GM12878 (cell line): ENCODE measurements at regions not wholly inside any gene's neighbourhood (a gene's known extent, or its start where the extent isn't known, plus 50 kb on each side); places are given as distances from the start of the nearest gene placed in this dataset.

ENCODE experiments used
- ASH2L ChIP-seq: fragments of 300-600, 200-600 bp; sonication (generic); IDR thresholded peaks from 2 replicates; pipeline ENCODE4 v1.6.1; 2017; ENCODE audit warnings: low read depth, mild to moderate bottlenecking, borderline replicate concordance
- ATF7 ChIP-seq: fragments of 450-650 bp; IDR thresholded peaks from 2 replicates; pipeline ENCODE4 v1.6.1; 2016; ENCODE audit warnings: low read depth, mild to moderate bottlenecking
- CBFB ChIP-seq: IDR thresholded peaks from 2 replicates; pipeline ENCODE4 v1.6.1; 2016; ENCODE audit warnings: antibody characterized with exemption, low read depth
- CBX5 ChIP-seq: sonication (generic); IDR thresholded peaks from 2 replicates; pipeline ENCODE4 v1.6.1; 2016; ENCODE audit warnings: low read depth, moderate library complexity, mild to moderate bottlenecking, inconsistent platforms
- EGR1 ChIP-seq, 2 experiments: IDR thresholded peaks; 1 replicate in 1 of 2; 2 replicates in 1 of 2; pipeline ENCODE4 v1.6.1; 2011 to 2012; ENCODE audit warnings: low read depth in 2 of 2, low read length in 2 of 2, borderline replicate concordance in 1 of 2, mild to moderate bottlenecking in 1 of 2, moderate library complexity in 1 of 2
- EP300 ChIP-seq, 2 experiments: fragments of 150-350 bp in 1 of 2; IDR thresholded peaks; 2 replicates each; pipeline ENCODE4 v1.6.1; 2011 to 2012; ENCODE audit warnings: low read depth in 2 of 2, low read length in 2 of 2, borderline replicate concordance in 1 of 2, improper control_type of control experiment in 1 of 2, inconsistent platforms in 1 of 2; ENCODE audit not compliant: control insufficient read depth in 1 of 2
- HCFC1 ChIP-seq: fragments of 150-350 bp; IDR thresholded peaks from 2 replicates; pipeline ENCODE4 v1.6.1; 2014; ENCODE audit warnings: low read length
- IKZF2 ChIP-seq, 2 experiments: fragments of 450-650 bp; IDR thresholded peaks; 2 replicates each; pipeline ENCODE4 v1.6.1; 2017; ENCODE audit warnings: mild to moderate bottlenecking in 2 of 2, moderate library complexity in 2 of 2
- JUND ChIP-seq: IDR thresholded peaks from 2 replicates; pipeline ENCODE4 v1.6.1; 2012; ENCODE audit warnings: low read depth, mild to moderate bottlenecking, low read length, improper control_type of control experiment, moderate library complexity
- KDM1A ChIP-seq: fragments of 200-600 bp; sonication (generic); IDR thresholded peaks from 2 replicates; pipeline ENCODE4 v1.6.1; 2016; ENCODE audit warnings: borderline replicate concordance
- MEF2B ChIP-seq: fragments of 450-650 bp; IDR thresholded peaks from 2 replicates; pipeline ENCODE4 v1.6.1; 2018; ENCODE audit warnings: mild to moderate bottlenecking, moderate library complexity; ENCODE audit not compliant: partially characterized antibody, poor library complexity, severe bottlenecking
- MTA3 ChIP-seq: IDR thresholded peaks from 2 replicates; pipeline ENCODE4 v1.6.1; 2012; ENCODE audit warnings: low read length, inconsistent platforms, borderline replicate concordance
- NFXL1 ChIP-seq: fragments of 450-650 bp; IDR thresholded peaks from 2 replicates; pipeline ENCODE4 v1.6.1; 2017; ENCODE audit warnings: antibody characterized with exemption, mild to moderate bottlenecking, borderline replicate concordance
- NFYA ChIP-seq: IDR thresholded peaks from 2 replicates; pipeline ENCODE4 v1.6.1; 2011; ENCODE audit warnings: low read depth, mild to moderate bottlenecking, low read length, improper control_type of control experiment, borderline replicate concordance
- POU2F2 ChIP-seq: IDR thresholded peaks from 3 replicates; pipeline ENCODE4 v1.6.1; 2011; ENCODE audit warnings: low read depth, mild to moderate bottlenecking, low read length, borderline replicate concordance
- RFX5 ChIP-seq: IDR thresholded peaks from 2 replicates; pipeline ENCODE4 v1.6.1; 2011; ENCODE audit warnings: low read depth, low read length, improper control_type of control experiment
- SIN3A ChIP-seq: IDR thresholded peaks from 2 replicates; pipeline ENCODE4 v1.6.1; 2012; ENCODE audit warnings: low read depth, low read length, improper control_type of control experiment
- SMAD5 ChIP-seq: IDR thresholded peaks from 2 replicates; pipeline ENCODE4 v1.6.1; 2016; ENCODE audit warnings: antibody characterized with exemption, low read depth
- SMC3 ChIP-seq: IDR thresholded peaks from 2 replicates; pipeline ENCODE4 v1.6.1; 2011; ENCODE audit warnings: low read length, improper control_type of control experiment, borderline replicate concordance
- TARDBP ChIP-seq: IDR thresholded peaks from 2 replicates; pipeline ENCODE4 v1.6.1; 2016; ENCODE audit warnings: borderline replicate concordance
- TBL1XR1 ChIP-seq: IDR thresholded peaks from 2 replicates; pipeline ENCODE4 v1.6.1; 2012; ENCODE audit warnings: low read depth, low read length, improper control_type of control experiment
- TCF12 ChIP-seq: IDR thresholded peaks from 2 replicates; pipeline ENCODE4 v1.6.1; 2011; ENCODE audit warnings: low read depth, mild to moderate bottlenecking, low read length
- TCF7 ChIP-seq: IDR thresholded peaks from 2 replicates; pipeline ENCODE4 v1.6.1; 2014; ENCODE audit warnings: antibody characterized with exemption, borderline replicate concordance
- WRNIP1 ChIP-seq: IDR thresholded peaks from 2 replicates; pipeline ENCODE4 v1.6.1; 2011; ENCODE audit warnings: low read depth, low read length, improper control_type of control experiment, borderline replicate concordance
- ZNF217 ChIP-seq: fragments of 450-650 bp; IDR thresholded peaks from 2 replicates; pipeline ENCODE4 v1.6.1; 2017; ENCODE audit warnings: antibody characterized with exemption, mild to moderate bottlenecking
- ZSCAN29 ChIP-seq: fragments of 450-650 bp; IDR thresholded peaks from 2 replicates; pipeline ENCODE4 v1.6.1; 2017; ENCODE audit warnings: mild to moderate bottlenecking, moderate library complexity
- TF ChIP-seq, protein P1 (sequence below): fragments of 450-650 bp; formaldehyde crosslinking; IDR thresholded peaks from 2 replicates; pipeline ENCODE4 v1.5.0; 2022; ENCODE audit warnings: mild to moderate bottlenecking, missing genetic modification characterization
- TF ChIP-seq, protein P2 (sequence below): fragments of 450-650 bp; IDR thresholded peaks from 2 replicates; pipeline ENCODE4 v1.6.1; 2017; ENCODE audit warnings: antibody characterized with exemption, mild to moderate bottlenecking, moderate library complexity

DNA sequence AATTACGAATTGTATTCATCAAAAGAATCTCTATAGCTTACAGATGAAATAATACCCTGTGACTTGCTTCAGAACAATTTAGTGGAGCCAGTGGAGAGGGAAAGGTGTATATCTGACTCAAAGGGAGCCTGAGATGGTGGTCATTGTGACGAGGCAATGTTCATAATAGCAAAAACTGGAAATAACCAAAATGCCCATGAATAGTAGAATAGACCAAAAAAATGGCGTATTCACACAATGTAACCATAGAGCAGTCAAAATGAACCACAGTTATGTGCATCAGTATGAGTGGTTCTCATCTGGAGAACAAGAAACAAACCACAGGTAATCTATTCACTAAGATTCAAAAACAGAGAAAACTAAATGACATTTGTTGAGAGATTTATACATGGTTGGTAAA, 125.3 kb upstream of the CLNK start (continued):
- TF ChIP-seq CBX5: no peak
- TF ChIP-seq SMAD5: no peak
- TF ChIP-seq WRNIP1: no peak
- TF ChIP-seq IKZF2 (IDR thresholded peaks at IDR 0.05): peak; percentile 47 to 64; a peak in 3 of 4 replicates
- peak; percentile 58 to 84; a peak in 2 of 4 replicates for TF ChIP-seq EP300 (IDR thresholded peaks at IDR 0.05; ENCODE audit: borderline replicate concordance in 1 of 2, control insufficient read depth in 1 of 2, low read depth in 2 of 2, low read length in 2 of 2)
- TF ChIP-seq ATF7: peak; percentile 57; the same call in 1 of the 2 replicates
- TF ChIP-seq, protein P1, sequence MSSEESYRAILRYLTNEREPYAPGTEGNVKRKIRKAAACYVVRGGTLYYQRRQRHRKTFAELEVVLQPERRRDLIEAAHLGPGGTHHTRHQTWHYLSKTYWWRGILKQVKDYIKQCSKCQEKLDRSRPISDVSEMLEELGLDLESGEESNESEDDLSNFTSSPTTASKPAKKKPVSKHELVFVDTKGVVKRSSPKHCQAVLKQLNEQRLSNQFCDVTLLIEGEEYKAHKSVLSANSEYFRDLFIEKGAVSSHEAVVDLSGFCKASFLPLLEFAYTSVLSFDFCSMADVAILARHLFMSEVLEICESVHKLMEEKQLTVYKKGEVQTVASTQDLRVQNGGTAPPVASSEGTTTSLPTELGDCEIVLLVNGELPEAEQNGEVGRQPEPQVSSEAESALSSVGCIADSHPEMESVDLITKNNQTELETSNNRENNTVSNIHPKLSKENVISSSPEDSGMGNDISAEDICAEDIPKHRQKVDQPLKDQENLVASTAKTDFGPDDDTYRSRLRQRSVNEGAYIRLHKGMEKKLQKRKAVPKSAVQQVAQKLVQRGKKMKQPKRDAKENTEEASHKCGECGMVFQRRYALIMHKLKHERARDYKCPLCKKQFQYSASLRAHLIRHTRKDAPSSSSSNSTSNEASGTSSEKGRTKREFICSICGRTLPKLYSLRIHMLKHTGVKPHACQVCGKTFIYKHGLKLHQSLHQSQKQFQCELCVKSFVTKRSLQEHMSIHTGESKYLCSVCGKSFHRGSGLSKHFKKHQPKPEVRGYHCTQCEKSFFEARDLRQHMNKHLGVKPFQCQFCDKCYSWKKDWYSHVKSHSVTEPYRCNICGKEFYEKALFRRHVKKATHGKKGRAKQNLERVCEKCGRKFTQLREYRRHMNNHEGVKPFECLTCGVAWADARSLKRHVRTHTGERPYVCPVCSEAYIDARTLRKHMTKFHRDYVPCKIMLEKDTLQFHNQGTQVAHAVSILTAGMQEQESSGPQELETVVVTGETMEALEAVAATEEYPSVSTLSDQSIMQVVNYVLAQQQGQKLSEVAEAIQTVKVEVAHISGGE (CRISPR knock-in tag): no peak
- TF ChIP-seq TARDBP: no peak
- no peak for TF ChIP-seq CBFB
- TF ChIP-seq, protein P2, sequence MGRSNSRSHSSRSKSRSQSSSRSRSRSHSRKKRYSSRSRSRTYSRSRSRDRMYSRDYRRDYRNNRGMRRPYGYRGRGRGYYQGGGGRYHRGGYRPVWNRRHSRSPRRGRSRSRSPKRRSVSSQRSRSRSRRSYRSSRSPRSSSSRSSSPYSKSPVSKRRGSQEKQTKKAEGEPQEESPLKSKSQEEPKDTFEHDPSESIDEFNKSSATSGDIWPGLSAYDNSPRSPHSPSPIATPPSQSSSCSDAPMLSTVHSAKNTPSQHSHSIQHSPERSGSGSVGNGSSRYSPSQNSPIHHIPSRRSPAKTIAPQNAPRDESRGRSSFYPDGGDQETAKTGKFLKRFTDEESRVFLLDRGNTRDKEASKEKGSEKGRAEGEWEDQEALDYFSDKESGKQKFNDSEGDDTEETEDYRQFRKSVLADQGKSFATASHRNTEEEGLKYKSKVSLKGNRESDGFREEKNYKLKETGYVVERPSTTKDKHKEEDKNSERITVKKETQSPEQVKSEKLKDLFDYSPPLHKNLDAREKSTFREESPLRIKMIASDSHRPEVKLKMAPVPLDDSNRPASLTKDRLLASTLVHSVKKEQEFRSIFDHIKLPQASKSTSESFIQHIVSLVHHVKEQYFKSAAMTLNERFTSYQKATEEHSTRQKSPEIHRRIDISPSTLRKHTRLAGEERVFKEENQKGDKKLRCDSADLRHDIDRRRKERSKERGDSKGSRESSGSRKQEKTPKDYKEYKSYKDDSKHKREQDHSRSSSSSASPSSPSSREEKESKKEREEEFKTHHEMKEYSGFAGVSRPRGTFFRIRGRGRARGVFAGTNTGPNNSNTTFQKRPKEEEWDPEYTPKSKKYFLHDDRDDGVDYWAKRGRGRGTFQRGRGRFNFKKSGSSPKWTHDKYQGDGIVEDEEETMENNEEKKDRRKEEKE: no peak
- TF ChIP-seq MTA3: 0 out of 2 replicates have a peak, but pooled peaks have one; percentile 42
- no peak for TF ChIP-seq NFXL1
- TF ChIP-seq TCF7: no peak
- TF ChIP-seq NFYA: no peak
- no peak for TF ChIP-seq SMC3
- no peak for TF ChIP-seq ZNF217
- no peak for TF ChIP-seq TBL1XR1
- TF ChIP-seq SIN3A: no peak
- no peak for TF ChIP-seq ZSCAN29
- no peak for TF ChIP-seq ASH2L
- TF ChIP-seq EGR1 (IDR thresholded peaks at IDR 0.05; ENCODE audit: borderline replicate concordance in 1 of 2, low read depth in 2 of 2, low read length in 2 of 2): no peak
- no peak for TF ChIP-seq HCFC1
- TF ChIP-seq KDM1A: no peak
- peak; percentile 54 for TF ChIP-seq MEF2B
- TF ChIP-seq RFX5: no peak
- TF ChIP-seq POU2F2: no peak
- TF ChIP-seq TCF12: no peak
- no peak for TF ChIP-seq JUND
